ENCODE measurements at regions not wholly inside any gene's neighbourhood (a gene's known extent, or its start where the extent isn't known, plus 50 kb on each side); places are given as distances from the start of the nearest gene placed in this dataset.

GRCh38 chr12:108403952-108404351 is 64.8 kb upstream of the CMKLR1 start:
- H3K9me3 ChIP-seq, result no peaks in the 10 kb centered on the region
- no peak overlapping the region for H3K4me3 ChIP-seq (replicated peaks in 1 of 3)
- no peaks in the 10 kb centered on the region for H3K4me1 ChIP-seq
- no peak for DNase-seq
- no peak for TF ChIP-seq POLR2A (IDR thresholded peaks at IDR 0.05)
- TF ChIP-seq, protein P1, sequence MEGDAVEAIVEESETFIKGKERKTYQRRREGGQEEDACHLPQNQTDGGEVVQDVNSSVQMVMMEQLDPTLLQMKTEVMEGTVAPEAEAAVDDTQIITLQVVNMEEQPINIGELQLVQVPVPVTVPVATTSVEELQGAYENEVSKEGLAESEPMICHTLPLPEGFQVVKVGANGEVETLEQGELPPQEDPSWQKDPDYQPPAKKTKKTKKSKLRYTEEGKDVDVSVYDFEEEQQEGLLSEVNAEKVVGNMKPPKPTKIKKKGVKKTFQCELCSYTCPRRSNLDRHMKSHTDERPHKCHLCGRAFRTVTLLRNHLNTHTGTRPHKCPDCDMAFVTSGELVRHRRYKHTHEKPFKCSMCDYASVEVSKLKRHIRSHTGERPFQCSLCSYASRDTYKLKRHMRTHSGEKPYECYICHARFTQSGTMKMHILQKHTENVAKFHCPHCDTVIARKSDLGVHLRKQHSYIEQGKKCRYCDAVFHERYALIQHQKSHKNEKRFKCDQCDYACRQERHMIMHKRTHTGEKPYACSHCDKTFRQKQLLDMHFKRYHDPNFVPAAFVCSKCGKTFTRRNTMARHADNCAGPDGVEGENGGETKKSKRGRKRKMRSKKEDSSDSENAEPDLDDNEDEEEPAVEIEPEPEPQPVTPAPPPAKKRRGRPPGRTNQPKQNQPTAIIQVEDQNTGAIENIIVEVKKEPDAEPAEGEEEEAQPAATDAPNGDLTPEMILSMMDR (IDR thresholded peaks at IDR 0.05), result no peak
- intact Hi-C loops (cut with DNase I), result no loop called here
- 21 to 27% methylated on average over 3 of the region's 3 CpGs for WGBS, 2 donors
- no peaks in the 10 kb centered on the region for H3K36me3 ChIP-seq
- no peak overlapping the region for H3K27ac ChIP-seq
- no peaks in the 10 kb centered on the region for H3K27me3 ChIP-seq

GRCh38 chr12:108401964-108402363 is 62.9 kb upstream of the CMKLR1 start:
- no peaks in the 10 kb centered on the region for H3K27me3 ChIP-seq
- H3K9me3 ChIP-seq, result no peaks in the 10 kb centered on the region
- intact Hi-C loops (cut with DNase I), result no loop called here
- H3K4me1 ChIP-seq, result no peaks in the 10 kb centered on the region
- no peak for DNase-seq
- no peaks in the 10 kb centered on the region for H3K36me3 ChIP-seq
- H3K27ac ChIP-seq, result no peak overlapping the region
- no peak overlapping the region for H3K4me3 ChIP-seq (replicated peaks in 1 of 3)
- 26 to 55% methylated on average over 2 to 3 of the region's 3 CpGs for WGBS, 2 donors
- no peak for TF ChIP-seq POLR2A (IDR thresholded peaks at IDR 0.05)
- TF ChIP-seq, protein P1 (IDR thresholded peaks at IDR 0.05), result no peak

GRCh38 chr12:108400900-108401480 is 61.9 kb upstream of the CMKLR1 start:
- intact Hi-C loops (cut with DNase I), result no loop called here
- no peak for DNase-seq
- WGBS, 2 donors, result 73 to 76% methylated on average over 3 of the region's 3 CpGs
- Histone ChIP-seq H3K4me3 (replicated peaks in 1 of 3) (no peak overlapping the region), H3K27me3 (no peaks in the 10 kb centered on the region), H3K9me3 (no peaks in the 10 kb centered on the region), H3K36me3 (no peaks in the 10 kb centered on the region), H3K4me1 (no peaks in the 10 kb centered on the region), H3K27ac (no peak overlapping the region)
- TF ChIP-seq, protein P1 (IDR thresholded peaks at IDR 0.05), result no peak
- TF ChIP-seq POLR2A (IDR thresholded peaks at IDR 0.05), result no peak

DNA sequence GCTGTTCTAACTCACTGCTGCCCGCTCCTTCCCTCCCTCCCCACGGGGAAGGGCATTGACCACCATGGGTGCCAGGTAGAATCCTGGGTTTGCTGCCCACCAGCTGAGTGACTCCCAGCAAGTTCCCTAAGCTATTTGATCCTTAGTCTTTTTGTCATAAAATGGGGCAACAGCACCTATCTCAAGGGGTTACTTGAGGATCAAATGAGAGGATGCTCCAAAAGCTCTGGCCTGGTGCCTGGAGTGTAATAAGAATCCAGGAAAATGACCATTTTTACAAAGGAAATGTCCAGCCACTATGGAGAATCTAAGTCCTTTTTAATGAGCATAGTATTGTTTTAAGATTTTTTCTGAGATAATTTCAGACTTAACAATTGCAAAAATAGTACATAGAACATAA is 61.4 kb upstream of the CMKLR1 start:
- TF ChIP-seq, protein P1 (IDR thresholded peaks at IDR 0.05), result no peak
- no peak for TF ChIP-seq POLR2A (IDR thresholded peaks at IDR 0.05)
- Histone ChIP-seq H3K36me3 (no peaks in the 10 kb centered on the region), H3K9me3 (no peaks in the 10 kb centered on the region), H3K4me1 (no peaks in the 10 kb centered on the region), H3K27ac (no peak overlapping the region), H3K4me3 (replicated peaks in 1 of 3) (no peak overlapping the region), H3K27me3 (no peaks in the 10 kb centered on the region)
- intact Hi-C loops (cut with DNase I), result no loop called here
- WGBS, 2 donors, result 59 to 66% methylated on average over 2 of the region's 2 CpGs
- no peak for DNase-seq

GRCh38 chr12:108400056-108400455 is 60.9 kb upstream of the CMKLR1 start:
- 61 to 70% methylated on average over 3 of the region's 3 CpGs for WGBS, 2 donors
- H3K27ac ChIP-seq, result no peak overlapping the region
- H3K36me3 ChIP-seq, result no peaks in the 10 kb centered on the region
- H3K4me1 ChIP-seq, result no peaks in the 10 kb centered on the region
- no peak overlapping the region for H3K4me3 ChIP-seq (replicated peaks in 1 of 3)
- no peaks in the 10 kb centered on the region for H3K27me3 ChIP-seq
- DNase-seq, result no peak
- no peaks in the 10 kb centered on the region for H3K9me3 ChIP-seq
- TF ChIP-seq, protein P1 (IDR thresholded peaks at IDR 0.05), result no peak
- intact Hi-C loops (cut with DNase I), result no loop called here

Measured in thyroid gland (tissue), 4 donors.